GM12873 (cell line): ENCODE measurements at regions not wholly inside any gene's neighbourhood (a gene's known extent, or its start where the extent isn't known, plus 50 kb on each side); places are given as distances from the start of the nearest gene placed in this dataset.

Source experiments
- TF ChIP-seq, protein P1 (sequence below): IDR thresholded peaks from 2 replicates; pipeline ENCODE4 v1.5.1; 2012; ENCODE audit warnings: low read depth, mild to moderate bottlenecking, moderate library complexity, low read length, control low read depth; ENCODE audit not compliant: insufficient read depth; ENCODE audit errors: missing control alignments

GRCh38 chr2:71780162-71780561 is 326.8 kb downstream of the DYSF start:
- TF ChIP-seq, protein P1, sequence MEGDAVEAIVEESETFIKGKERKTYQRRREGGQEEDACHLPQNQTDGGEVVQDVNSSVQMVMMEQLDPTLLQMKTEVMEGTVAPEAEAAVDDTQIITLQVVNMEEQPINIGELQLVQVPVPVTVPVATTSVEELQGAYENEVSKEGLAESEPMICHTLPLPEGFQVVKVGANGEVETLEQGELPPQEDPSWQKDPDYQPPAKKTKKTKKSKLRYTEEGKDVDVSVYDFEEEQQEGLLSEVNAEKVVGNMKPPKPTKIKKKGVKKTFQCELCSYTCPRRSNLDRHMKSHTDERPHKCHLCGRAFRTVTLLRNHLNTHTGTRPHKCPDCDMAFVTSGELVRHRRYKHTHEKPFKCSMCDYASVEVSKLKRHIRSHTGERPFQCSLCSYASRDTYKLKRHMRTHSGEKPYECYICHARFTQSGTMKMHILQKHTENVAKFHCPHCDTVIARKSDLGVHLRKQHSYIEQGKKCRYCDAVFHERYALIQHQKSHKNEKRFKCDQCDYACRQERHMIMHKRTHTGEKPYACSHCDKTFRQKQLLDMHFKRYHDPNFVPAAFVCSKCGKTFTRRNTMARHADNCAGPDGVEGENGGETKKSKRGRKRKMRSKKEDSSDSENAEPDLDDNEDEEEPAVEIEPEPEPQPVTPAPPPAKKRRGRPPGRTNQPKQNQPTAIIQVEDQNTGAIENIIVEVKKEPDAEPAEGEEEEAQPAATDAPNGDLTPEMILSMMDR, result no peak

- TF ChIP-seq, protein P1, result no peak
These were observed 326.4 kb downstream of the DYSF start for GRCh38 chr2:71779774-71780105.

DNA sequence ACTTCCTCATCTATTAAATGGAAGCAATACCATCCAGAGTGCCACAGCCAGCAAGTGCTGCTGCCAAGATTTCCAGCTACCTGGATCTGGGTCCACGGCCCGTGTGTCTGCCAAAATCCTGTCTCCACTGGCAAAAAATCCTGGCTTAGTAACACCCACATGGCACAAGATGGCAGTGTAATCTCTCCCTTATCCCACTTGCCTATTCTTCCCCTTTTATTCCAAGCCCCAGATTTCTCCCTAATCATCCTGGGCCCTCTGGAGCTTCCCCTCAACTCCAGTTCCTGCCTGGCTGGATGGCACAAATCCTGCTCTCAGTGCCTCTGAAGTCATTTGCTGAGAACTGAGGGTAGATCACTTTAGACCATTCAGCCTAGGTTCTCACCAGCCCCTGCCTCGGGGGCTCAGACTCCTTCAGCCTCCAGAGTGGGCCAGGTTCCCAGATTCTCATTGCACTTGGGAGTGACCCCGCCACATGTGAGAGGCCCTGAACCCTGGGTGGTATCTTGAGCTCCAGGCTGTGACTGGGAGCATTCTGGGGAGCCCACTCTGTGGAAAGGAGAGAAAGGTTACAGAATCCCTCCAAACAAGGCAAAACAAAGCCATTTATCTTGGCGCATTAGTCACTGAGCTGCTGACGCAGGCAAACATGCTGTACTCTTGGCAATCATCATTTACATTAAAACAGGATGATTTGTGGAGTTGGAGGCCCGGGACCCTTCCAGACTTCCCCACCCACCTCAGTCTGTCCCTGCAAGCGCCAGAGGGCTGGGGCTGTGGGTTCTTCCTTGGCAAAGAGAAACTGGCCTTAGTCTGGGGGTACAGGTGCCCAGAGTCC is 325.8 kb downstream of the DYSF start:
- TF ChIP-seq, protein P1, result no peak

DNA sequence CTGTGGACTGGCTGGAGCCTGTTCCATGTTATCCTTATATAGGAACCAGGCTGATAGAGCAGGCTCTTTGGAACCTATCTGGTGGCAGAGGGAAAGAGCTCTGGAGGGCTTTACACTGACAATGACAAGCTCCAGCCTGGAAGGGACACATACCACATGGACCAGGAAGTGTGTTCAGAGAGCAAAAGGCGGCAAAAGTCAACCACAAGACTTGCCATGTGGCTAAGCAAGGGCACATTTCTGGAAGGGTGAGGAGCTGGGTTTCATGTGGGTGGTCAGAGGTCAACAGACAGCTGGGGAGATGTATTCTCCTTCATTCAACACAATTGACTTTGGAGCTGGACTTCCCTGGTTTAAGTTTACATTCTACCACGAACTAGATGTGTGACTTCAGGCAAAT is 325.2 kb downstream of the DYSF start:
- TF ChIP-seq, protein P1, result no peak

GRCh38 chr2:71777946-71778345 is 324.6 kb downstream of the DYSF start:
- TF ChIP-seq, protein P1, result no peak

DNA sequence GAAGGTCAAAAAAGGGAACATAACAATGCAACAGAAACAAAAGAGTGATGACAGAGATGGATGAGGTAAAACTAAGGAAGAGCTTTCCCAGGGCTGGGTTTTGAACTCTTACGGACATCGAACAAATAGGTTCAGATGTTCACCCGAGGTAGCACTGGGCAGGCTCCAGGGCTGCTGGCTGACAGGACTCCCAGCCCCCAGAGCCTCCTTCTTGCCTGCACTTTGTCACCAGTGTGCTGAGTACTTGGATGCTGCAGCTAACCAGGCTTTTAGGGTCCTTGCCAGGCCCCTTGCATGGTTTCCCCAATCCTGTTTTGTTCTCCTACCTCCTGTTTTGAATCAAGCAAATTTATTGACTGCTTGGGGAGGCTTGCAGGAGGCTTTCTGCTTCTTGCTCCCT is 322.9 kb downstream of the DYSF start:
- TF ChIP-seq, protein P1, result no peak

GRCh38 chr2:71773218-71773617 is 319.9 kb downstream of the DYSF start:
- TF ChIP-seq, protein P1, result no peak
